SU-DHL-6 (cell line): ENCODE measurements at regions not wholly inside any gene's neighbourhood (a gene's known extent, or its start where the extent isn't known, plus 50 kb on each side); places are given as distances from the start of the nearest gene placed in this dataset.

Experiments
- H2AFZ ChIP-seq: fragments of 200-600 bp; sonication (generic); 2 replicates; pipeline ENCODE4 v1.6.1; 2014; ENCODE audit warnings: low read depth, mild to moderate bottlenecking, moderate library complexity, mixed read lengths, antibody characterized with exemption, low read length; ENCODE audit not compliant: severe bottlenecking
- H3F3A ChIP-seq: fragments of 200-600 bp; shearing (Covaris generic); 2 replicates; pipeline ENCODE4 v1.6.0; 2016; ENCODE audit warnings: antibody characterized with exemption, mild to moderate bottlenecking; ENCODE audit not compliant: insufficient read depth
- H3K27ac ChIP-seq: fragments of 200-600 bp; sonication (generic); 2 replicates; pipeline ENCODE4 v1.5.1; 2016; ENCODE audit warnings: low read depth, mild to moderate bottlenecking, low read length, moderate library complexity, mixed read lengths
- H3K27me3 ChIP-seq: fragments of 200-600 bp; sonication (generic), shearing (Covaris generic); 2 replicates; pipeline ENCODE4 v1.6.0; 2014; ENCODE audit warnings: mild to moderate bottlenecking, low read length
- H3K36me3 ChIP-seq: fragments of 200-600 bp; sonication (generic); 2 replicates; pipeline ENCODE4 v1.6.1; 2014; ENCODE audit warnings: mild to moderate bottlenecking, low read length, mixed read lengths
- H3K4me2 ChIP-seq: fragments of 300-600, 200-600 bp; shearing (Covaris generic), sonication (generic); 2 replicates; pipeline ENCODE4 v1.6.0; 2014; ENCODE audit warnings: low read length, low read depth, mild to moderate bottlenecking; ENCODE audit not compliant: poor library complexity, severe bottlenecking
- H3K4me3 ChIP-seq: fragments of 200-600 bp; sonication (generic); 2 replicates; pipeline ENCODE4 v1.5.1; 2014; ENCODE audit warnings: antibody characterized with exemption, low read length, mild to moderate bottlenecking, mixed read lengths; ENCODE audit not compliant: insufficient read depth, poor library complexity, severe bottlenecking
- H3K79me2 ChIP-seq: fragments of 200-600 bp; sonication (generic); 2 replicates; pipeline ENCODE4 v1.6.1; 2014; ENCODE audit warnings: mild to moderate bottlenecking, low read length, moderate library complexity; ENCODE audit not compliant: insufficient read depth
- H3K9ac ChIP-seq: fragments of 200-600 bp; sonication (generic); 2 replicates; pipeline ENCODE4 v1.7.0; 2014; ENCODE audit warnings: mild to moderate bottlenecking, low read length
- H3K9me2 ChIP-seq: fragments of 200-600 bp; sonication (generic); replicated peaks from 2 replicates; pipeline ENCODE4 v1.6.1; 2014; ENCODE audit warnings: low read length; ENCODE audit not compliant: insufficient read depth
- H3K9me3 ChIP-seq: fragments of 200-600 bp; sonication (generic); 2 replicates; pipeline ENCODE4 v1.6.1; 2014; ENCODE audit warnings: low read length, mixed read lengths; ENCODE audit not compliant: insufficient read depth
- H4K20me1 ChIP-seq: fragments of 200-600 bp; sonication (generic); 2 replicates; pipeline ENCODE4 v1.6.1; 2014; ENCODE audit warnings: low read depth, mild to moderate bottlenecking, antibody characterized with exemption, low read length, moderate library complexity, mixed read lengths
- CTCF ChIP-seq: fragments of 200-600 bp; sonication (generic); IDR thresholded peaks from one replicate; pipeline ENCODE4 v1.5.1; 2017; ENCODE audit warnings: antibody characterized with exemption, mild to moderate bottlenecking, low read length, moderate library complexity; ENCODE audit not compliant: insufficient read depth, poor library complexity, severe bottlenecking
- EZH2phosphoT487 ChIP-seq: fragments of 200-600 bp; sonication (generic), shearing (Covaris generic); conservative IDR thresholded peaks from 2 replicates; pipeline ENCODE4 v1.6.1; 2018; ENCODE audit warnings: mild to moderate bottlenecking, antibody characterized with exemption, low read length, moderate library complexity, mixed read lengths

DNA sequence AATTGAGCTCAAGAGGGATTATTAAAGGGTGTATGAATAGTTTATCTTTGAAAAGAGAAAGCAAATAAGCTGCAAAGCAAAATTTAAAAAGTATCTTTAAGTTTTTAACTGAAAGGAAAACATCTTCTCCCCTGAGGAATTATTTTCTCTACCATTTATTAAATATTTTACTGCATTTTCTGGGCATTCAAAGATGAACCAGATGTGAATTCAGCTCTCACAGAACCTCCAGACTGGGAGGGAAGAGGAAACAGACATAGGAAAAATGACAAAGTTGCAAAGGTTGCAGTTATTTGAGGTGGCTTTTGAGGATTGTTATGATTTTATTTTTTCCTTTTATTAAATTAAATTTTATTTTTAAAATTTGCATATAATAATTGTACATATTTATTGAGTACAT, 122.7 kb upstream of the SESN3 start:
- H3K27ac ChIP-seq: no peak overlapping the region
- no peaks in the 10 kb centered on the region for H3K27me3 ChIP-seq
- TF ChIP-seq EZH2phosphoT487 (no peak), CTCF (no peak)

GRCh38 chr11:95352733-95353346, 121.8 kb upstream of the SESN3 start:
- Histone ChIP-seq H3K9me3 (no peaks in the 10 kb centered on the region), H3K27ac (no peak overlapping the region), H3K4me3 (no peak overlapping the region), H3K9ac (no peak overlapping the region), H4K20me1 (no peaks in the 10 kb centered on the region), H3K9me2 (no peaks in the 10 kb centered on the region), H3K79me2 (no peaks in the 10 kb centered on the region), H3F3A (no peaks in the 10 kb centered on the region), H3K4me2 (no peak overlapping the region), H3K36me3 (no peaks in the 10 kb centered on the region), H3K27me3 (no peaks in the 10 kb centered on the region), H2AFZ (no peak overlapping the region)
- TF ChIP-seq CTCF (no peak), EZH2phosphoT487 (no peak)

More for the DNA sequence above, 122.7 kb upstream of the SESN3 start:
- no peak overlapping the region for H3K9ac ChIP-seq
- H2AFZ ChIP-seq: no peak overlapping the region
- no peaks in the 10 kb centered on the region for H3K9me3 ChIP-seq
- no peaks in the 10 kb centered on the region for H3K9me2 ChIP-seq
- no peaks in the 10 kb centered on the region for H3K36me3 ChIP-seq
- no peaks in the 10 kb centered on the region for H4K20me1 ChIP-seq
- H3F3A ChIP-seq: no peaks in the 10 kb centered on the region
- no peak overlapping the region for H3K4me3 ChIP-seq
- H3K79me2 ChIP-seq: no peaks in the 10 kb centered on the region
- no peak overlapping the region for H3K4me2 ChIP-seq

- H3K27me3 ChIP-seq: no peaks in the 10 kb centered on the region
- no peaks in the 10 kb centered on the region for H3K9me2 ChIP-seq
- H3K79me2 ChIP-seq: no peaks in the 10 kb centered on the region
- H4K20me1 ChIP-seq: no peaks in the 10 kb centered on the region
- H3K4me3 ChIP-seq: no peak overlapping the region
- no peak overlapping the region for H2AFZ ChIP-seq
- no peaks in the 10 kb centered on the region for H3K36me3 ChIP-seq
- TF ChIP-seq EZH2phosphoT487 (no peak), CTCF (no peak)
- no peaks in the 10 kb centered on the region for H3F3A ChIP-seq
- no peak overlapping the region for H3K4me2 ChIP-seq
- H3K27ac ChIP-seq: no peak overlapping the region
- no peak overlapping the region for H3K9ac ChIP-seq
- no peaks in the 10 kb centered on the region for H3K9me3 ChIP-seq
These were observed 118.4 kb upstream of the SESN3 start for GRCh38 chr11:95349345-95349942.
